Gastroesophageal sphincter (tissue), 3 donors: ENCODE measurements at regions not wholly inside any gene's neighbourhood (a gene's known extent, or its start where the extent isn't known, plus 50 kb on each side); places are given as distances from the start of the nearest gene placed in this dataset.
"Not testable (repeated sequence)": the region's sequence is repeated elsewhere in the genome, so short reads cannot be mapped to it uniquely, and the experiment has no call there.

ENCODE experiments used
- EP300 ChIP-seq: sonication (generic); formaldehyde crosslinking; IDR thresholded peaks from one replicate; pipeline ENCODE4 v1.6.1; 2017; ENCODE audit warnings: antibody characterized with exemption, mild to moderate bottlenecking
- POLR2AphosphoS5 ChIP-seq: sonication (generic); formaldehyde crosslinking; IDR thresholded peaks from one replicate; pipeline ENCODE4 v1.6.1; 2017; ENCODE audit warnings: antibody characterized with exemption
- TF ChIP-seq, protein P1 (sequence below), 4 experiments: fragments of 200-600 bp in 2 of 4; fragments of 450-650 bp in 2 of 4; sonication (generic) in 1 of 4; IDR thresholded peaks; one replicate each; pipeline ENCODE4 v1.5.1; 2017 to 2019; ENCODE audit warnings: antibody characterized with exemption in 4 of 4, mild to moderate bottlenecking in 2 of 4, moderate library complexity in 2 of 4

GRCh38 chr21:13810559-13810958 is 201.0 kb downstream of the POTED start:
- not testable (repeated sequence) for TF ChIP-seq EP300, POLR2AphosphoS5
- TF ChIP-seq, protein P1, sequence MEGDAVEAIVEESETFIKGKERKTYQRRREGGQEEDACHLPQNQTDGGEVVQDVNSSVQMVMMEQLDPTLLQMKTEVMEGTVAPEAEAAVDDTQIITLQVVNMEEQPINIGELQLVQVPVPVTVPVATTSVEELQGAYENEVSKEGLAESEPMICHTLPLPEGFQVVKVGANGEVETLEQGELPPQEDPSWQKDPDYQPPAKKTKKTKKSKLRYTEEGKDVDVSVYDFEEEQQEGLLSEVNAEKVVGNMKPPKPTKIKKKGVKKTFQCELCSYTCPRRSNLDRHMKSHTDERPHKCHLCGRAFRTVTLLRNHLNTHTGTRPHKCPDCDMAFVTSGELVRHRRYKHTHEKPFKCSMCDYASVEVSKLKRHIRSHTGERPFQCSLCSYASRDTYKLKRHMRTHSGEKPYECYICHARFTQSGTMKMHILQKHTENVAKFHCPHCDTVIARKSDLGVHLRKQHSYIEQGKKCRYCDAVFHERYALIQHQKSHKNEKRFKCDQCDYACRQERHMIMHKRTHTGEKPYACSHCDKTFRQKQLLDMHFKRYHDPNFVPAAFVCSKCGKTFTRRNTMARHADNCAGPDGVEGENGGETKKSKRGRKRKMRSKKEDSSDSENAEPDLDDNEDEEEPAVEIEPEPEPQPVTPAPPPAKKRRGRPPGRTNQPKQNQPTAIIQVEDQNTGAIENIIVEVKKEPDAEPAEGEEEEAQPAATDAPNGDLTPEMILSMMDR (IDR thresholded peaks at IDR 0.05) = not testable (repeated sequence)
